ENCODE measurements at regions not wholly inside any gene's neighbourhood (a gene's known extent, or its start where the extent isn't known, plus 50 kb on each side); places are given as distances from the start of the nearest gene placed in this dataset.

GRCh38 chr12:27382924-27383323 is 50.3 kb downstream of the BMAL2 start:
- no peak for DNase-seq

- DNase-seq, result peak; percentile 79
These were observed 51.0 kb downstream of the BMAL2 start for GRCh38 chr12:27383429-27384260.

GRCh38 chr12:27384261-27384590 is 51.6 kb downstream of the BMAL2 start:
- DNase-seq, result no peak

- no peak for DNase-seq
These were observed 53.3 kb downstream of the BMAL2 start for GRCh38 chr12:27385766-27386564.

- DNase-seq, result no peak
These were observed 54.8 kb downstream of the BMAL2 start for GRCh38 chr12:27387473-27387872.

GRCh38 chr12:27388650-27389049 is 56.0 kb downstream of the BMAL2 start:
- DNase-seq, result no peak

- no peak for DNase-seq
These were observed 51.9 kb upstream of the SMCO2 start for GRCh38 chr12:27394676-27395075.

GRCh38 chr12:27396216-27396815 is 50.2 kb upstream of the SMCO2 start:
- no peak for DNase-seq

Data from HCEC 1CT (cell line).